ENCODE measurements at regions not wholly inside any gene's neighbourhood (a gene's known extent, or its start where the extent isn't known, plus 50 kb on each side); places are given as distances from the start of the nearest gene placed in this dataset.

GRCh38 chr2:14350856-14351255 lies 281.7 kb upstream of the LRATD1 start:
- TF ChIP-seq CTCF (IDR thresholded peaks at IDR 0.05; ENCODE audit: low read depth, low read length): no peak
- Histone ChIP-seq H3K4me3 (ENCODE audit: low read depth, low read length) (no peak overlapping the region), H3K27ac (no peak overlapping the region), H3K36me3 (no peaks in the 10 kb centered on the region), H3K9me3 (ENCODE audit: severe bottlenecking) (no peaks in the 10 kb centered on the region), H3K27me3 (ENCODE audit: insufficient read depth, low read depth, severe bottlenecking) (no peaks in the 10 kb centered on the region)
- no peak for DNase-seq

GRCh38 chr2:14352067-14352466 lies 280.4 kb upstream of the LRATD1 start:
- H3K27me3 ChIP-seq (ENCODE audit: insufficient read depth, low read depth, severe bottlenecking): no peaks in the 10 kb centered on the region

GRCh38 chr2:14354231-14354630 lies 278.3 kb upstream of the LRATD1 start:
- no peaks in the 10 kb centered on the region for H3K27me3 ChIP-seq (ENCODE audit: insufficient read depth, low read depth, severe bottlenecking)
- no peak for TF ChIP-seq CTCF (IDR thresholded peaks at IDR 0.05; ENCODE audit: low read depth, low read length)
- no peak overlapping the region for H3K4me3 ChIP-seq (ENCODE audit: low read depth, low read length)
- H3K27ac ChIP-seq: no peak overlapping the region
- no peaks in the 10 kb centered on the region for H3K9me3 ChIP-seq (ENCODE audit: severe bottlenecking)
- no peaks in the 10 kb centered on the region for H3K36me3 ChIP-seq
- DNase-seq: no peak

More at GRCh38 chr2:14352067-14352466, 280.4 kb upstream of the LRATD1 start:
- H3K27ac ChIP-seq: no peak overlapping the region
- no peaks in the 10 kb centered on the region for H3K9me3 ChIP-seq (ENCODE audit: severe bottlenecking)
- no peak for DNase-seq
- no peaks in the 10 kb centered on the region for H3K36me3 ChIP-seq
- no peak overlapping the region for H3K4me3 ChIP-seq (ENCODE audit: low read depth, low read length)
- no peak for TF ChIP-seq CTCF (IDR thresholded peaks at IDR 0.05; ENCODE audit: low read depth, low read length)

GRCh38 chr2:14355102-14355501 lies 277.4 kb upstream of the LRATD1 start:
- no peaks in the 10 kb centered on the region for H3K36me3 ChIP-seq
- DNase-seq: no peak
- no peak overlapping the region for H3K4me3 ChIP-seq (ENCODE audit: low read depth, low read length)
- no peak for TF ChIP-seq CTCF (IDR thresholded peaks at IDR 0.05; ENCODE audit: low read depth, low read length)
- no peak overlapping the region for H3K27ac ChIP-seq
- no peaks in the 10 kb centered on the region for H3K9me3 ChIP-seq (ENCODE audit: severe bottlenecking)
- H3K27me3 ChIP-seq (ENCODE audit: insufficient read depth, low read depth, severe bottlenecking): no peaks in the 10 kb centered on the region

GRCh38 chr2:14358339-14358738 lies 274.2 kb upstream of the LRATD1 start:
- no peak for TF ChIP-seq CTCF (IDR thresholded peaks at IDR 0.05; ENCODE audit: low read depth, low read length)
- DNase-seq: no peak
- H3K27me3 ChIP-seq (ENCODE audit: insufficient read depth, low read depth, severe bottlenecking): no peaks in the 10 kb centered on the region
- H3K9me3 ChIP-seq (ENCODE audit: severe bottlenecking): peaks cover 2% of the 10 kb centered on the region
- H3K27ac ChIP-seq: no peak overlapping the region
- no peaks in the 10 kb centered on the region for H3K36me3 ChIP-seq
- no peak overlapping the region for H3K4me3 ChIP-seq (ENCODE audit: low read depth, low read length)

- no peak for DNase-seq
- Histone ChIP-seq H3K27ac (no peak overlapping the region), H3K36me3 (no peaks in the 10 kb centered on the region), H3K4me3 (ENCODE audit: low read depth, low read length) (no peak overlapping the region), H3K9me3 (ENCODE audit: severe bottlenecking) (peaks cover 2% of the 10 kb centered on the region), H3K27me3 (ENCODE audit: insufficient read depth, low read depth, severe bottlenecking) (no peaks in the 10 kb centered on the region)
- no peak for TF ChIP-seq CTCF (IDR thresholded peaks at IDR 0.05; ENCODE audit: low read depth, low read length)
Measured at GRCh38 chr2:14358774-14359173, 273.7 kb upstream of the LRATD1 start.
